ENCODE measurements at regions not wholly inside any gene's neighbourhood (a gene's known extent, or its start where the extent isn't known, plus 50 kb on each side); places are given as distances from the start of the nearest gene placed in this dataset.

- ATAC-seq (no peak), DNase-seq (ENCODE audit: extremely low read depth in 1 of 4, low spot score in 3 of 4) (no peak), FAIRE-seq (no peak)
- Histone ChIP-seq H3K4me1 (replicated peaks in 1 of 2; ENCODE audit: control insufficient read depth in 2 of 2, insufficient read depth in 2 of 2, low read length in 2 of 2) (peaks cover 6 to 9% of the 10 kb centered on the region in 2 experiments; a peak in 4 of 5 replicates), H3K9me3 (replicated peaks; ENCODE audit: control insufficient read depth, insufficient read depth, low read depth, low read length) (peaks cover 11% of the 10 kb centered on the region; the same call in 1 of the 2 replicates), H3K9me1 (ENCODE audit: control insufficient read depth, insufficient read depth, low read length) (no peaks in the 10 kb centered on the region), H4K20me1 (replicated peaks; ENCODE audit: control insufficient read depth, insufficient read depth, low read length) (no peaks in the 10 kb centered on the region), H3K9ac (ENCODE audit: insufficient read depth in 1 of 2, low read depth in 2 of 2, low read length in 2 of 2) (no peak overlapping the region), H3K4me2 (ENCODE audit: insufficient read depth, low read length) (no peak overlapping the region), H3K36me3 (ENCODE audit: control insufficient read depth, insufficient read depth, low read length) (peaks cover 22% of the 10 kb centered on the region; the same call in 2 of the 3 replicates), H3K27ac (ENCODE audit: extremely low read depth, low read depth, low read length) (no peak overlapping the region), H3K4me3 (no peak overlapping the region), H3K79me2 (ENCODE audit: control insufficient read depth, insufficient read depth, low read length) (peaks cover 92% of the 10 kb centered on the region), H2AFZ (ENCODE audit: low read depth, low read length) (no peak overlapping the region), H3K27me3 (ENCODE audit: control insufficient read depth in 2 of 2, insufficient read depth in 2 of 2, low read length in 2 of 2) (no peaks in the 10 kb centered on the region)
- WGBS (ENCODE audit: insufficient coverage, low coverage, missing lambda C conversion rate): 89% methylated on average over 1 of the region's 1 CpG
- ChIA-PET CTCF (ENCODE audit: low intra/inter-chr PET ratio) (interaction anchor here (0.6 kb wide), 1 partner anchor 448 kb away, joined by 3 read pairs; no protein-coding TSS in a partner anchor), POLR2A (interaction anchor here (1.1 kb wide), 1 partner anchor 9 kb away, joined by 4 read pairs; no protein-coding TSS in a partner anchor)
- intact Hi-C loops (cut with micrococcal nuclease) (no loop called here), in situ Hi-C loops (cut with MboI) (no loop called here)
- BruUV-seq (replicated peaks): no TSS peak
- TF ChIP-seq NR2F6 (CRISPR knock-in tag; IDR thresholded peaks at IDR 0.05) (no peak), CTCFL (IDR thresholded peaks at IDR 0.05; ENCODE audit: borderline replicate concordance, insufficient read depth, low read depth, low read length, poor library complexity, severe bottlenecking) (no peak), ZNF41 (CRISPR knock-in tag; conservative IDR thresholded peaks at IDR 0.05) (no peak), IRF9 (tag; IDR thresholded peaks at IDR 0.05) (no peak), C11orf30 (IDR thresholded peaks at IDR 0.05; ENCODE audit: low read depth) (no peak), HDAC6 (IDR thresholded peaks at IDR 0.05; ENCODE audit: low read depth, low read length) (no peak), KAT2B (IDR thresholded peaks at IDR 0.05; ENCODE audit: low read depth, low read length) (no peak), ELF4 (CRISPR knock-in tag; IDR thresholded peaks at IDR 0.05) (no peak), FOXA3 (CRISPR knock-in tag; conservative IDR thresholded peaks at IDR 0.05 in 1 of 2, IDR thresholded peaks at IDR 0.05 in 1 of 2) (no peak), ZNF212 (CRISPR knock-in tag; IDR thresholded peaks at IDR 0.05) (no peak), ZFP30 (CRISPR knock-in tag; IDR thresholded peaks at IDR 0.05; ENCODE audit: borderline replicate concordance) (no peak), SUPT5H (IDR thresholded peaks at IDR 0.05) (no peak), BCL6 (CRISPR knock-in tag; IDR thresholded peaks at IDR 0.05) (no peak), HEY1 (CRISPR knock-in tag; IDR thresholded peaks at IDR 0.05; ENCODE audit: borderline replicate concordance) (no peak), XRCC4 (IDR thresholded peaks at IDR 0.05; ENCODE audit: extremely low read depth, insufficient read depth, insufficient read length) (no peak), ZNF324 (CRISPR knock-in tag; IDR thresholded peaks at IDR 0.05) (no peak), FOSL1 (tag; conservative IDR thresholded peaks at IDR 0.05) (no peak)
- TF ChIP-seq, protein P1, sequence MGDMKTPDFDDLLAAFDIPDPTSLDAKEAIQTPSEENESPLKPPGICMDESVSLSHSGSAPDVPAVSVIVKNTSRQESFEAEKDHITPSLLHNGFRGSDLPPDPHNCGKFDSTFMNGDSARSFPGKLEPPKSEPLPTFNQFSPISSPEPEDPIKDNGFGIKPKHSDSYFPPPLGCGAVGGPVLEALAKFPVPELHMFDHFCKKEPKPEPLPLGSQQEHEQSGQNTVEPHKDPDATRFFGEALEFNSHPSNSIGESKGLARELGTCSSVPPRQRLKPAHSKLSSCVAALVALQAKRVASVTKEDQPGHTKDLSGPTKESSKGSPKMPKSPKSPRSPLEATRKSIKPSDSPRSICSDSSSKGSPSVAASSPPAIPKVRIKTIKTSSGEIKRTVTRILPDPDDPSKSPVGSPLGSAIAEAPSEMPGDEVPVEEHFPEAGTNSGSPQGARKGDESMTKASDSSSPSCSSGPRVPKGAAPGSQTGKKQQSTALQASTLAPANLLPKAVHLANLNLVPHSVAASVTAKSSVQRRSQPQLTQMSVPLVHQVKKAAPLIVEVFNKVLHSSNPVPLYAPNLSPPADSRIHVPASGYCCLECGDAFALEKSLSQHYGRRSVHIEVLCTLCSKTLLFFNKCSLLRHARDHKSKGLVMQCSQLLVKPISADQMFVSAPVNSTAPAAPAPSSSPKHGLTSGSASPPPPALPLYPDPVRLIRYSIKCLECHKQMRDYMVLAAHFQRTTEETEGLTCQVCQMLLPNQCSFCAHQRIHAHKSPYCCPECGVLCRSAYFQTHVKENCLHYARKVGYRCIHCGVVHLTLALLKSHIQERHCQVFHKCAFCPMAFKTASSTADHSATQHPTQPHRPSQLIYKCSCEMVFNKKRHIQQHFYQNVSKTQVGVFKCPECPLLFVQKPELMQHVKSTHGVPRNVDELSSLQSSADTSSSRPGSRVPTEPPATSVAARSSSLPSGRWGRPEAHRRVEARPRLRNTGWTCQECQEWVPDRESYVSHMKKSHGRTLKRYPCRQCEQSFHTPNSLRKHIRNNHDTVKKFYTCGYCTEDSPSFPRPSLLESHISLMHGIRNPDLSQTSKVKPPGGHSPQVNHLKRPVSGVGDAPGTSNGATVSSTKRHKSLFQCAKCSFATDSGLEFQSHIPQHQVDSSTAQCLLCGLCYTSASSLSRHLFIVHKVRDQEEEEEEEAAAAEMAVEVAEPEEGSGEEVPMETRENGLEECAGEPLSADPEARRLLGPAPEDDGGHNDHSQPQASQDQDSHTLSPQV (IDR thresholded peaks at IDR 0.05): no peak
Observed at GRCh38 chr3:110518031-110518430, 553.6 kb upstream of the NECTIN3 start.

Data from K562 (cell line).